ENCODE measurements at regions not wholly inside any gene's neighbourhood (a gene's known extent, or its start where the extent isn't known, plus 50 kb on each side); places are given as distances from the start of the nearest gene placed in this dataset.

DNA sequence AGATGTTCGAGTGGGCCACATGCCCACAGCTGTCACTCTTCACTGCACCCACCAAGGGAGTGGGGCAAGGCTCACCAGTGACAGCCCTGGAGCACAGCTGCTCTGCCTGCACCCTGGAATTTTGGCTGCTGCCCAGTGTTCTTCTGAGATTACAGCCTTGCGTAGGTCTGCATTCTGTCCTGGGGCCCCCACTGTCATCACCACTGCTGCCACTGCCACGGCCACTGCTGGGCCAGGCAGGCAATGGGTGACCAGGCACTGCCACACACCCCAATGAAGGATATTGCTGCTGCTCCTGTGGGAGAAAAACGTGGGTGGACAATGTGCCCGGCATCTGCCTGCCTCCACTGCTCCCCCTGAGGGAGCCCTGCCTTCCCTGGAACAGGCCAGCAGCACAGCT is 1717.0 kb downstream of the TP53TG3F start:
- TF ChIP-seq POLR2AphosphoS5 (IDR thresholded peaks at IDR 0.05; ENCODE audit: borderline replicate concordance, low read depth, low read length) (no peak), EZH2 (IDR thresholded peaks at IDR 0.05) (no peak)
